KOPT-K1 (cell line): ENCODE measurements at regions not wholly inside any gene's neighbourhood (a gene's known extent, or its start where the extent isn't known, plus 50 kb on each side); places are given as distances from the start of the nearest gene placed in this dataset.

Source experiments
- H3K27ac ChIP-seq: fragments of 200-600 bp; sonication (generic); 2 replicates; pipeline ENCODE4 v1.5.1; 2016; ENCODE audit warnings: antibody characterized with exemption, mild to moderate bottlenecking, low read depth, low read length; ENCODE audit not compliant: poor library complexity, severe bottlenecking
- H3K36me3 ChIP-seq: fragments of 200-600 bp; sonication (generic); 2 replicates; pipeline ENCODE4 v1.5.1; 2017; ENCODE audit warnings: antibody characterized with exemption, mild to moderate bottlenecking, low read length, moderate library complexity; ENCODE audit not compliant: insufficient read depth
- H3K9me3 ChIP-seq: fragments of 200-600 bp; sonication (generic); 2 replicates; pipeline ENCODE4 v1.5.1; 2017; ENCODE audit warnings: antibody characterized with exemption, low read length, mild to moderate bottlenecking; ENCODE audit not compliant: insufficient read depth, poor library complexity, severe bottlenecking

DNA sequence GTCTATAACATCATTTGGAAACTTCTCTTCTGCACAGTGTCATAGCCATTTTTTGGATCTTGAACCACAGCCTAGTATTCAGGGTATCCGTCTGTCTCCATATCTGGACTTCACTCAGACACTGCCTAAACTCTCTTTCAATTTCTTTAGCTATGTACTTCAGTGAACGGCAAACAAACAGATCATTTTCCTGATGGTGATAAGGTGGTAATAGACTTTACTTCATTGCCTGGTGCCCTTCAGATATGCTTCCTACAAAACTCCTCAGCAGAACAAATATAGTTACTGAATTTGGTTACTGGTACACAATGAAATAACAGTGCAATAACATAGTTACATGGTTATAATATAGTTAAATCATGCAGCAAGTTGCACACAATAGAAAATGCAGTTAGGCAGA lies 348.2 kb downstream of the ZSWIM6 start:
- no peak overlapping the region for H3K27ac ChIP-seq
- H3K36me3 ChIP-seq = no peaks in the 10 kb centered on the region
- H3K9me3 ChIP-seq = no peaks in the 10 kb centered on the region

DNA sequence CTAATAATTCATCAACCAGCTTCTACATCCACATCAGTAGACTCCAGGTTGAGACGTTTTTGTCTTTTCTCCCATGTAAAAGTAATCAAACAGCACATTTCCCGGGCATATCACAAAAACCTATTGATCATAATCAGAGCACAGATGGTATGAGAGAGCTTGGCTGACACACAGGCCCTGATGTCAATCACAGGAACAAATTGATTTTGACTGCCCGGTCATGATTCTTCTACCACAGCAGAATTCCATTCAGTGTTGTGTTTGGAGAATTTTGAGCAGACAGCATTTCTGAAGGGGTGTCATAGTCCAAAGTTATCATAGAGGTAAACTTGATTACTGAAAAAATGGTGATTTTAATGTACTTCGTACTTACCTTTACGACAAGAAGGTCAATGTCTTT lies 351.1 kb downstream of the ZSWIM6 start:
- no peaks in the 10 kb centered on the region for H3K36me3 ChIP-seq
- no peaks in the 10 kb centered on the region for H3K9me3 ChIP-seq
- no peak overlapping the region for H3K27ac ChIP-seq

DNA sequence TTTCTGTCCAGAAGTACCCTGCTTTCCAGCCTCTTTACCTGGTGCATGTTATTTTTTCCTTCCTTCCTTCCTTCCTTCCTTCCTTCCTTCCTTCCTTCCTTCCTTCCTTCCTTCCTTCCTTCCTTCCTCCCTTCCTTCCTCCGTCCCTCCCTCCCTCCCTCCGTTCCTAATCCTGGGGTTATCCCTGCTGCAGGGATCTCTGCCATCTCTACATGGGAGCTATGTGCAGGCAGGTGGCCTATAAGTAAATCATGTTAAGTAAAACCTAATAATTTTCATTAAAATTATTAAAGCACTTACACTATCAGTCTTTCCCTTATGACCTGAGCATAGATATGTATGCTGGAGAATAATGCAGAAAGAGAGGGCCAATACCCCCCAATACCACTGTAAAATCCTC lies 351.9 kb downstream of the ZSWIM6 start:
- Histone ChIP-seq H3K9me3 (no peaks in the 10 kb centered on the region), H3K36me3 (no peaks in the 10 kb centered on the region), H3K27ac (no peak overlapping the region)

DNA sequence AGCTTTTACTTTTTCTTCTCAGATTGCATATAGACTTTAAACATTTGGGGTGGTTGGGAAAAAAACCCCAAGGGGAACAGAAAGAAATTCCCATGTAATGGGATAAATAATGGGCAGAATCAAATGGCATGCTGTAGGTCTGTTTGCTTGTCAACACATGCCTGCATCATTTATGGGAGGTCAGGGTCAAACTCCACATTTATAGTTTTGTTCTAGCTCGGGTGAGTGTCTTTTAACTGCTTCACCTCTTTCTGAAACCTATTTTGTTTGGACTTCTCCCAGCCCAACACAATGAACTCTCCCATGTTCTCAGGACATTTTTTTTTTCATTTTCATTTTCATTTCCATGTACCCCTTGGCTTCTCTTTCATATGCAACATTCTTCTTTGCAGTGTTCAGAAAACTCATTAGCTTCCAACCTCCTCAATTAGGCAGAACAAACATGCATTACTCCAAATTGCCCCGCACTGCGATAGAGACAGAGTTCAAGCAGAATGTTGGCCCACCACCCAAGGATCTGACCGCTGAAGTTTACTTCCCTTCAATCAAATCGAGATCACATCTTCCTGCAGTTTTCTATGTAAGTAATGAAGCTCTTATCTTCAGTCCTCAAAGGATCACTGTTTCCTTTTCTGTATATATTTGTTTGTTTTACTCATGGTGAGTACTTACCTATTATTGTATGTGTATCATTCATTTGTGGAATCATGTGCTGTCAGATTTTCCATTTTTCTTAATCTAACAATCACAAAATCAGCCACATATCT lies 354.6 kb downstream of the ZSWIM6 start:
- Histone ChIP-seq H3K27ac (no peak overlapping the region), H3K36me3 (no peaks in the 10 kb centered on the region), H3K9me3 (no peaks in the 10 kb centered on the region)

DNA sequence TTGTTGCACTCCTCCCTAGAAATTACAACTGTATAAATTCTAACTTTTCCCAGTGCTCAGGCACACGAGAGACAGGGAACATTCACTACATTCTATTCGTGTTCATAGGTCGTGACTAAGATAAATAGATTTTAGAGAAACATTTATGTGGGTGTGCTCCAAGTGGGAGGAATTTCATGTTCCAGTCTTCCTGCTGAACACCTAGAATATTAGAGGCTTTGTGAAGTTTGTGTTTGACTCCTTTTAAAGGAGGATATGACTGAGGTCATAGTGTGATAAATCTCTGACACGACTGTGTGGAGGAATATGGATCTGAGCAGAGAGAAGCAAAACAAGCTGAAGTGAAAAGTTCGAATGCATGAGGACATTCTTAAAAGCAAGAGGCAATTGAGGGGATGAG lies 355.3 kb downstream of the ZSWIM6 start:
- Histone ChIP-seq H3K36me3 (no peaks in the 10 kb centered on the region), H3K9me3 (no peaks in the 10 kb centered on the region), H3K27ac (no peak overlapping the region)

DNA sequence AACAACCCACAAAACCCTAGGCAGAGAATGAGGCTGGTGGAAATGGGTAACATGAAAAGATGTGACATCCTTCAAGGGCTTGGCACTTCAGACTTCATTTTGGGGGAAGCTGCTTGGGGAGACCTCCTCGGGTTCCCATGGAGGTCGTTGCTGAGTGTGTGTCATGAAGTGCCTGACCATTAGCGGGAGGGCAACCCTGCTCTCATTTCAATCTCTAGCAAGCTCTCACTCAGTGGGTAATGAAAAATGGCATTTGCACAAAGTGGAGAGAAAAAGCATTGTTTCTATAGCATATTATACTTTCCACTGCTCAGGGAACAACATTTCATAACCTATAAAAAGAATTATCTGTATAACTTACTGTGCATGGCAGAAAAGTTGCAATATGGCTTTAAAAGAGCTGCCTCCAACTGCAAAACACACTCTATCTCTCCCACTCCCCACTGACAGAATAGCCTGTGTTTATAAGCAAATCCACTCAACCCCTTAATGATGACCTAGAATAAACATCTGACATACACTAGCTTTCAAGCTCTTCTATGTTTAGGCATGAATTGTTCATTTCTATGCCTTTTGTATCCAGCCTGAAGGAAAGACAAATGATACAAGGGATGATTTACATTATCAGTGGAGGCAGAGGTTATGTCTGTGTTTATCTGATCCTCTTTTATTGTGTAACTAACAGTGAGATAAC lies 357.2 kb downstream of the ZSWIM6 start:
- no peak overlapping the region for H3K27ac ChIP-seq
- H3K9me3 ChIP-seq = peaks cover 5% of the 10 kb centered on the region
- no peaks in the 10 kb centered on the region for H3K36me3 ChIP-seq

DNA sequence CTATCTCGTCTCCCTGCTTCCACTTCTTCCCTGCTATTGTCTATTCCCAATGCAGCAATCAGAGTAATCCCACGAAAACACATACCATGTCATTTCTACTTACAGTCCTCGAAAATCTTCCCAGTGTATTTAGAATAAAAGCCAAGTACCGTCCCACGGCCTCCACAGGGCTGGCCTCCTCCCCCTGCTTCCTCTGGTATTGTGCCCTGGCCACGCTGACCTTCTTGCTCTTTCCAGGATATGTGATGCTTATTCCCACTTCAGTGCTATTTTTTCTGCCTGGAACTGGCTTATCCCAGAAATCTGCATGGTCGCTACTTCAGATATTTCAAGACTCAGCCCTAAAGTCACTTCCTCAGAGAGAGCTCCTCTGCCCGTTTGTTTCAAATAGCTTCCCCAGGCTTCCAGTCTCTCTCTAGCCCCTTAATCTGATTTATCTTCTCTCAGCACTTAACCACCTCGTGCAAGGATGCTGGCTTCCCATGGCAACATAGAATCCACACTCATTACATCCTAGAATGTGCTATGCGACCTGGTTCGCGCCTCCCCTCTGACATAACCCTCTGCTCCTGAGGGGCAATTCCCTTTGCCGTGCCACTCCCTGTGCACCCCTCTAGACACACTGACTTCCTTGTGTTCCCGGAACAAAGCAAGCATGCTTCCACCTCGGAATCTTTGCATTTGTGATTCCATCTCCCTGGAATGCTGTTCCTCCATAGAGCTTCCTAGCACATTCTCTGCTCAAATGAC lies 365.9 kb downstream of the ZSWIM6 start:
- H3K27ac ChIP-seq = no peak overlapping the region
- no peaks in the 10 kb centered on the region for H3K36me3 ChIP-seq

DNA sequence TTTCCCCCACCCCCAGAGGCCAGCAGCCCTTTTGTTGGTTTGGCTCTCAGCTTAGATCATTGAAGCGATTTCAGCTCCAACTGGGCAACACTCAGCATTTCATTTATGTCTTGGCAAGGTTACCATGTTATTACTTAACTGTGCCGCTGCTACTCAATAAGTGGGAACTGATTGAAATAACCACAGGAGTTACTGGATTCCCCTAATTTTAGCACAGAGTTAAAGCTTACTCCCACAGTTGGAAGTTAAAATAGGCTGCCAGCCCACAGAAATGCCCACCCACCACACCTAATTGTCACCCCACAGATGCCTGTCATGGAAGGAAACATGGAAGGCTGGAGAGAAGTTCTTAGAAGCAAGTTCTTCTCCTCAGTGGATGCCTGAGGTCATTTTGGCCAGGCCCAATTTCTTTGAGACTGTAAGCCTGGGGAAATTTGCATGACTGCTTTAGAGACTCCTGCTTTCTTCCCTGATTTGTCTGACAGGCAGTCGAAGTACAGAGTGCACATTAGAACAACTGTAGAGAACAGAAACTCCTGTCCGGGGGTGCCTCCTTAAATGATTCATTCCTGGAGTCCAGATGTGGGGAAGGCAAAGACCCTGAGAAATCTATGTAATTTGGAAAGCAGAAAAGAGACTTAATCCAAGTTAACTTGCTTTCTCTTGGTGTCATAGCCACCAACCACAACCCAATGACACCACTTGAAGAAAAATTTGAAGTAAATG lies 370.0 kb downstream of the ZSWIM6 start:
- Histone ChIP-seq H3K27ac (no peak overlapping the region), H3K36me3 (no peaks in the 10 kb centered on the region), H3K9me3 (no peaks in the 10 kb centered on the region)

More for the DNA sequence above, 365.9 kb downstream of the ZSWIM6 start:
- H3K9me3 ChIP-seq = peaks cover under 1% of the 10 kb centered on the region

DNA sequence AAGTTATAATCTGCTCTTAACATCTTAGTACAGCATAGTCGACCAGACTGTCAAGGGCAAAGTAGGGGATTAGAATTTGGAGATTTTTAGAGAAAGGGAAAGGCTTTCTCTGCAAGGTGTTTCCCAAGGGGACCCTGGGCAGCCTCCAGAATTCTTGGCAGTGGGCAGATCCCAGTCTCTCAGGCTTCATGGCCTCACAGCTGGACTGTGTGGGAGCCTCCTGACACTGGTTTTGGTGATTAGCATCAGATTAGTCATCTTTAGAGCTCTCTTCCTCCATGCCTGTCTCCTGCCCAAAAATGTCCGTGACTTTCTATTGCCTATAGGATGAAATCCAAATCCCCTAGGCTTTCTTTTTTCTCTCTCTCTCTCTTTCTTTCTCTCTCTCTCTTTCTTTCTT lies 370.7 kb downstream of the ZSWIM6 start:
- no peaks in the 10 kb centered on the region for H3K36me3 ChIP-seq
- no peaks in the 10 kb centered on the region for H3K9me3 ChIP-seq
- no peak overlapping the region for H3K27ac ChIP-seq

DNA sequence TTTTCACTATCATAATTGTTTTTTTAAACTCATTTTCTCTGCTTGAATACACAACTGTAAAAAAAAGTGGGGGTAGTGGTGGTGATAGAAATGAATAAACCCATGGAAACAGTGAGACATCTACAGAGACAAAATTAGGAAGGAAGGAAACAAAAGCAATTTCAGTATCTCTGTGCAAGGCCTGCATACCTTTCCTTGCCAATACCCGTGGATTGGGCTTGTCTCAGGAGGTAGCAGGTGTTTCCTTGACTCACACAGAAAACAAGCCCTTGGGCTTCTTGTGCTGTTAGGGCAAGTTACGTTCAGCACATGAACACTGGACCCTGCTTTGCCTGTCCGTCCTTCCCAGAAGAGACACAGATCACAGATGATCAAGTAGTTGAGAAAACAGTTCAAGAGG lies 372.2 kb downstream of the ZSWIM6 start:
- Histone ChIP-seq H3K9me3 (no peaks in the 10 kb centered on the region), H3K27ac (no peak overlapping the region), H3K36me3 (no peaks in the 10 kb centered on the region)

DNA sequence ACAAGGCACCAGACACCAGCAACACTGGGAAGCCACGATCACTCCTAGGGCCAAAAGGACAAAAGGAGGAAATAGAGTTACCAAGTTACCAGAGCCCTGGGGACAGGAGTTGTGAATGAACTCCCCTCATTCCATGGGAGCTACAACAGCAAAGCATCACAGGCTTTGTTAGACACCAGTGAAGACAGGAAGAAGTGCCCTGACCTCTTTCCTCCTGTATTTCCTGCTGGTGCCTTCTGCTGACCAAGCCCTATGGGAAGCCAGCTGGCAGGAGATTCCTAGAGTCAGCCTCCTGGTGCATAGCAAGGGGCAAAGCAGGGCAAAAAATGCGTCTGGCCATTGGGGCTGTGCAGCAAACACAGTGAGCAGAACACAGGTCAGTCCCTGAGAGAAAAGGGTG lies 374.7 kb downstream of the ZSWIM6 start:
- Histone ChIP-seq H3K9me3 (no peaks in the 10 kb centered on the region), H3K27ac (no peak overlapping the region), H3K36me3 (no peaks in the 10 kb centered on the region)

DNA sequence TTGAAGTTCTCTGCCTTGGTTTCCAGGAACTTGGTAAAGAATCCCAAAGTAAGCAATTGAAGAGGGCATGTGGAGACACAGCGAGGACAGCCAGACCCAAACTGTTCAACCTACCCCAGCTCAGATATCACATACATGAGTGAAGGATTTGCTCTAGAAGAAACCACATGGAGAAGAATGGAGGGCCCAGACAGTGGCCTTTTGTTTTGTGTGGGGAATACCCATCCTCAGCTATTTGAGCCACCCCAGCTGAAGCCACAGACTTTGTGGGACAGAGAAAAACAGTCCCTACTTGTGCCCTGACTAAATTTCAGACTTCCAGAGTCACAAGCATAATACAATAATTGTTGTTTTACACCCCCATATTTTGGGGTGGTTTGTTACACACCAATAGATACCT lies 387.1 kb downstream of the ZSWIM6 start:
- Histone ChIP-seq H3K9me3 (peaks cover 4% of the 10 kb centered on the region), H3K36me3 (no peaks in the 10 kb centered on the region), H3K27ac (no peak overlapping the region)

DNA sequence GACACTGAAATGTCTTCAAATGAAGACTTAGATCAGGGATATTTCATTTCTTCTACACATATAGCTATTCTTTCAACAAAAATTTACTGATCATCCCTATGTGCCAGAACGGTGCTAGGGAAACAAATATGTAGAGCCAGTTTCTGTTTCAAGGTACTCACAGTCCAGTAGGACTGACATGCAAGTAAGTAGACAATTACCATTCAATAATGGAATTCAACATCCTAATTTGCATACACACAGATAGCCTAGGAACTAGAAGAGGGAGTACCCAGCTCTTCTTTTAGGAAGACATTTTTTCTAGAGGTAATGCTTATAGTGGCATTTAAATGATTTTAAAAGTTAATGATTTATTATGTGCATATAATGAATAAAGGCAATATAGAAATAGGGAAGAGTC lies 388.8 kb downstream of the ZSWIM6 start:
- no peak overlapping the region for H3K27ac ChIP-seq
- H3K9me3 ChIP-seq = peaks cover 4% of the 10 kb centered on the region
- H3K36me3 ChIP-seq = no peaks in the 10 kb centered on the region

DNA sequence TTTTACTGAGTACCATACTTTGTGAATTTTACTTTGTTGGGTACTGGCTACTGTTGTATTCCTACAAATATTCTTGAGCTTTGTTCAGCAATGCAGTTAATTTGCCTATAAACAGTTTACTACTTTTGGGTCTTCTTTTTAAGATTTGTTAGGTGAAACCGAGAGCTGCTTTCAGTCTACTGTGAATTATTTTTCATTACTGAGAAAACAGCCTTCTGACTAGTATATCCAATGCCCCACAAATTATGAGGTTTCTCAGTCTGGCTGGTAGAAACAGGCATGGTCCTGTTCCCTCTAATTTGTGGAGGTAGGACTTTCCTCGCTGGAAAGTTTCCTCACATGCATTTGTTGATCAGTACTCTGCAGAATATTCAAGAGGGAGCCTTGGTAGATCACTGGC lies 392.0 kb downstream of the ZSWIM6 start:
- Histone ChIP-seq H3K36me3 (no peaks in the 10 kb centered on the region), H3K9me3 (peaks cover 4% of the 10 kb centered on the region), H3K27ac (no peak overlapping the region)

DNA sequence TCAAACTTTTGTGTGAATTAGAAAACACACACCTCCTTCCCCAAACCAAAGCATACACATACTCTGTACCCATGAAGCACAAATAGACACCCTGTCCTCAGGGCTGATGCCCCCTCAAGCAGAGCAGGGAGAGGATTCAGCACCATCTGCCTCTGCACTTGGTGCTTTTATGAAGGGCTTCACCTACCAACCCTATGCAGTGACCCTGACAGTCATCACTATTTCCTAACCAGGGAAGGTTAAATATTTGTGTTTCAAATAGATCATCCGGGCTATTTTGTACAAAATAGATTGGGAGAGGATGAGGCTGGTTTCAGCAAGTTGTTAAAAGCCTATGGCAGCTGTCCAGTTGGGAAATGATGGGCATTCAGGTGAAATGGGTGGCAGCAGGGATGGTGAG lies 396.2 kb downstream of the ZSWIM6 start:
- Histone ChIP-seq H3K9me3 (no peaks in the 10 kb centered on the region), H3K27ac (no peak overlapping the region), H3K36me3 (no peaks in the 10 kb centered on the region)
